ENCODE measurements at regions not wholly inside any gene's neighbourhood (a gene's known extent, or its start where the extent isn't known, plus 50 kb on each side); places are given as distances from the start of the nearest gene placed in this dataset.

DNA sequence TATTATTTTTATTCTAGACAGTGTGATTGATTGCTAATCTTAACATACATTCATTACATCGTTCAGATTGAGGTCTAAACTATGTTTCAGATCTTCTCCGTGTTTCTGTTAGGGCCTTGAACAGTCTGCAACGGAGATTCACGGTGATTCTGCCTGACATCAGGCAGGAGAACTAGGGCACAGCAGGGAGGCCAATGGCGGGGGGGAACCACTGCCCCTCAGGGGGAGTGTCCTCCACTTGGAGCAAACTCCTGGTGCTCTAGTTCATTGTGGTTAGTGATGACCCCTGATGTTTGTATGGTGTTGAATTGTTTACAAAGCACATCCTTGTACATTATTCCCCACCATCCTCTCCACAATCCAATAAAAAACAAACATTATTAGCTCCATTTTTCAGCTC lies 173.5 kb downstream of the ZNF608 start:
- no peak for TF ChIP-seq POLR2A (IDR thresholded peaks at IDR 0.05)
- no peak for TF ChIP-seq CTCF (IDR thresholded peaks at IDR 0.05)
